ENCODE measurements at regions not wholly inside any gene's neighbourhood (a gene's known extent, or its start where the extent isn't known, plus 50 kb on each side); places are given as distances from the start of the nearest gene placed in this dataset.

DNA sequence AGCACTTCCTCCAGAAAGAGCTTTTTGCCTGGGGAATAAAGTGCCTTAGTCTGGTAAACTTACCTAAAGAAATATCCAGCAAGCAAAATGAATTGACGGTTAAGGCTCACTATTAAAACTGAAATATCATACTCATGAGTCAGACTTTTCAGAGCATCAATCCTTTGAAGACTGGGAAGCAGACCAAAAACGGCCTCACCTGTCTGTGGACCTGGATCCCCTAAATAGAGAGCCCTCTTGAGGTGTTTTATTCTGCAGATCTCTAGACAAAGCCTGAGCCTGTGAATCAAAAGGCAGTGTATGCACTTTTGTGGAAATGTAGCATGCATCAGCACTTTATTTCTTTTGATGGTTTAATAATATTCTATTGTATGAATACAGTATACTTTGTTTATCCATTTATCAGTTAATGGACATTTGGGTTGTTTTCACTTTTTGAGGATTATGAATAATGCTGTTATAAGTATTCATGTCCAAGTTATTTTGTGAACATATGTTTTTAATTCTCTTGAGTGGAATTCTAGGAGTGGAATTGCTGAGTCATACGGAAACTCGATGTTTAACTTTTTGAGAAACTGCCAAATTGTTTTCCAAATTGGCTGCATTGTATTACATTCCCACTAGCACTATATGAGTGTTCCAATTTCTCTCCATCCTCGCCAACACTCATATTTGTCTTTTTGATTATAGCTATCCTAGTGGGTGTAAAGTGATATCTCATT lies 449.0 kb upstream of the IGFBP3 start:
- TF ChIP-seq CTCF (IDR thresholded peaks at IDR 0.05; ENCODE audit: low read depth, low read length, missing input control), result no peak
- TF ChIP-seq, protein P1, sequence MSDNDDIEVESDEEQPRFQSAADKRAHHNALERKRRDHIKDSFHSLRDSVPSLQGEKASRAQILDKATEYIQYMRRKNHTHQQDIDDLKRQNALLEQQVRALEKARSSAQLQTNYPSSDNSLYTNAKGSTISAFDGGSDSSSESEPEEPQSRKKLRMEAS (IDR thresholded peaks at IDR 0.05), result no peak
- no peak for TF ChIP-seq SP1 (IDR thresholded peaks at IDR 0.05)
- TF ChIP-seq, protein P2, sequence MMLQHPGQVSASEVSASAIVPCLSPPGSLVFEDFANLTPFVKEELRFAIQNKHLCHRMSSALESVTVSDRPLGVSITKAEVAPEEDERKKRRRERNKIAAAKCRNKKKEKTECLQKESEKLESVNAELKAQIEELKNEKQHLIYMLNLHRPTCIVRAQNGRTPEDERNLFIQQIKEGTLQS (IDR thresholded peaks at IDR 0.05), result no peak
- no peak for TF ChIP-seq EGR1 (IDR thresholded peaks at IDR 0.05; ENCODE audit: low read depth in 2 of 2)
- TF ChIP-seq RXRA (IDR thresholded peaks at IDR 0.05), result no peak

All from liver (tissue), 3 donors.